Stimulated activated CD4-positive, alpha-beta T cell treated with anti-CD3 and anti-CD28 coated beads, Interleukin-4, amount 100 ng/mL, for 24 hours (primary cell): ENCODE measurements at regions not wholly inside any gene's neighbourhood (a gene's known extent, or its start where the extent isn't known, plus 50 kb on each side); places are given as distances from the start of the nearest gene placed in this dataset.
A peak's percentile ranks its signal among the peaks of the same experiment; 100 is the strongest.
"Not testable (repeated sequence)": the region's sequence is repeated elsewhere in the genome, so short reads cannot be mapped to it uniquely, and the experiment has no call there.

Experiments
- DNase-seq: peaks from one replicate; pipeline ENCODE4 v3.0.0-alpha.2; 2020

- DNase-seq: no peak
These were observed 143.0 kb downstream of the EMP1 start for GRCh38 chr12:13339538-13339937.

- DNase-seq: no peak
These were observed 142.6 kb downstream of the EMP1 start for GRCh38 chr12:13339091-13339490.

- no peak for DNase-seq
These were observed 141.3 kb downstream of the EMP1 start for GRCh38 chr12:13337791-13338190.

- DNase-seq: no peak
These were observed 139.7 kb downstream of the EMP1 start for GRCh38 chr12:13336216-13336615.

GRCh38 chr12:13328535-13328934 lies 132.0 kb downstream of the EMP1 start:
- no peak for DNase-seq

- no peak for DNase-seq
These were observed 129.6 kb downstream of the EMP1 start for GRCh38 chr12:13326076-13326475.

GRCh38 chr12:13325037-13325436 lies 128.5 kb downstream of the EMP1 start:
- not testable (repeated sequence) for DNase-seq

- no peak for DNase-seq
These were observed 121.9 kb downstream of the EMP1 start for GRCh38 chr12:13318231-13319015.

- no peak for DNase-seq
These were observed 120.2 kb downstream of the EMP1 start for GRCh38 chr12:13316587-13317246.

GRCh38 chr12:13313886-13314285 lies 117.4 kb downstream of the EMP1 start:
- no peak for DNase-seq

- no peak for DNase-seq
These were observed 115.0 kb downstream of the EMP1 start for GRCh38 chr12:13311551-13311950.

GRCh38 chr12:13307143-13307816 lies 110.8 kb downstream of the EMP1 start:
- DNase-seq: no peak

GRCh38 chr12:13304924-13305323 lies 108.4 kb downstream of the EMP1 start:
- no peak for DNase-seq

- no peak for DNase-seq
These were observed 102.9 kb downstream of the EMP1 start for GRCh38 chr12:13299457-13299856.

- DNase-seq: no peak
These were observed 96.6 kb downstream of the EMP1 start for GRCh38 chr12:13293096-13293495.

GRCh38 chr12:13289653-13290289 lies 93.2 kb downstream of the EMP1 start:
- no peak for DNase-seq

- no peak for DNase-seq
These were observed 92.6 kb downstream of the EMP1 start for GRCh38 chr12:13288937-13289652.

GRCh38 chr12:13288501-13288900 lies 92.0 kb downstream of the EMP1 start:
- no peak for DNase-seq

- no peak for DNase-seq
These were observed 87.3 kb downstream of the EMP1 start for GRCh38 chr12:13283867-13284266.

GRCh38 chr12:13282861-13283260 lies 86.3 kb downstream of the EMP1 start:
- no peak for DNase-seq

GRCh38 chr12:13278249-13278787 lies 81.8 kb downstream of the EMP1 start:
- peak; percentile 60 for DNase-seq

- no peak for DNase-seq
These were observed 80.8 kb downstream of the EMP1 start for GRCh38 chr12:13277293-13277692.
